Panc1 (cell line): ENCODE measurements at regions not wholly inside any gene's neighbourhood (a gene's known extent, or its start where the extent isn't known, plus 50 kb on each side); places are given as distances from the start of the nearest gene placed in this dataset.

Source experiments
- ATAC-seq: fragments of 200-7000 bp; cut with Tn5 transposase; 2 replicates; pipeline ENCODE4 v1.9.1; 2020; ENCODE audit warnings: mild to moderate bottlenecking, moderate library complexity
- BruUV-seq: library from RNA; stranded (reverse); fragments of 400-500 nt; replicated peaks from 2 replicates; lab custom pipeline; 2021; lab: Mats Ljungman, UMichigan
- CTCF ChIA-PET: fragments of 300-600 bp; sonication (Branson Sonifier 250); formaldehyde crosslinking; loops from one replicate; lab custom pipeline; 2022; ENCODE audit warnings: antibody characterized with exemption; lab: Charles Lee
- POLR2A ChIA-PET: fragments of 300-600 bp; sonication (Branson Sonifier 250); formaldehyde crosslinking; loops from one replicate; lab custom pipeline; 2022; ENCODE audit warnings: antibody characterized with exemption; lab: Charles Lee
- DNase-seq: peaks from one replicate; pipeline ENCODE4 v3.0.0-alpha.2; 2010; ENCODE audit warnings: low read depth, low spot score
- H3K27ac ChIP-seq: 2 replicates; pipeline ENCODE4 v1.5.1; 2011; ENCODE audit warnings: mild to moderate bottlenecking, low read length, inconsistent platforms
- H3K27me3 ChIP-seq: fragments of 200-500 bp; sonication (Bioruptor generic); 2 replicates; pipeline ENCODE4 v1.6.0; 2014; ENCODE audit warnings: low read length, inconsistent platforms; ENCODE audit not compliant: control insufficient read depth, insufficient read depth
- H3K36me3 ChIP-seq: fragments of 200-500 bp; sonication (Bioruptor generic); 2 replicates; pipeline ENCODE4 v1.5.1; 2014; ENCODE audit warnings: inconsistent platforms, mild to moderate bottlenecking, low read length, moderate library complexity; ENCODE audit not compliant: control insufficient read depth, insufficient read depth
- H3K4me1 ChIP-seq: 2 replicates; pipeline ENCODE4 v1.5.1; 2011; ENCODE audit warnings: inconsistent platforms, mild to moderate bottlenecking, low read length, moderate library complexity; ENCODE audit not compliant: control insufficient read depth, insufficient read depth
- H3K4me3 ChIP-seq, 2 experiments: 2 replicates each; pipeline ENCODE4 v1.5.1; 2011 to 2012; ENCODE audit warnings: low read depth in 2 of 2, low read length in 2 of 2, mild to moderate bottlenecking in 2 of 2, inconsistent platforms in 1 of 2, moderate library complexity in 1 of 2
- H3K9me3 ChIP-seq: fragments of 200-500 bp; sonication (Bioruptor generic); 2 replicates; pipeline ENCODE4 v1.5.1; 2014; ENCODE audit warnings: low read depth, mild to moderate bottlenecking, inconsistent platforms, low read length, moderate library complexity; ENCODE audit not compliant: control insufficient read depth, insufficient read depth
- POLR2AphosphoS5 ChIP-seq: IDR thresholded peaks from 2 replicates; pipeline ENCODE4 v1.6.1; 2012; ENCODE audit warnings: mild to moderate bottlenecking, low read depth, low read length, moderate library complexity
- SIN3A ChIP-seq: IDR thresholded peaks from 2 replicates; pipeline ENCODE4 v1.6.1; 2012; ENCODE audit warnings: low read depth, mild to moderate bottlenecking, low read length, moderate library complexity, borderline replicate concordance; ENCODE audit not compliant: insufficient read depth
- TCF7L2 ChIP-seq: IDR thresholded peaks from 2 replicates; pipeline ENCODE4 v1.6.1; 2011; ENCODE audit warnings: mild to moderate bottlenecking, low read depth, low read length, inconsistent platforms
- in situ Hi-C: cut with HindIII; loops from 2 replicates; pipeline ENCODE4 v1.10.0; 2016; ENCODE audit warnings: low sequenced_read_pairs, low pct_unique_long_range_greater_than_20kb
- intact Hi-C: fragments of 100-400 bp; cut with micrococcal nuclease; formaldehyde crosslinking; loops from one replicate; pipeline ENCODE4 v1.10.0; 2022; ENCODE audit not compliant: unreplicated experiment
- TF ChIP-seq, protein P1 (sequence below): fragments of 450-650 bp; IDR thresholded peaks from 2 replicates; pipeline ENCODE4 v1.5.1; 2017; ENCODE audit warnings: mild to moderate bottlenecking
- TF ChIP-seq, protein P2 (sequence below), 2 experiments: IDR thresholded peaks; 2 replicates each; pipeline ENCODE4 v1.6.1; 2011 to 2012; ENCODE audit warnings: low read depth in 2 of 2, control low read depth in 1 of 2, low read length in 1 of 2, mild to moderate bottlenecking in 1 of 2, moderate library complexity in 1 of 2; ENCODE audit not compliant: insufficient read depth in 1 of 2

DNA sequence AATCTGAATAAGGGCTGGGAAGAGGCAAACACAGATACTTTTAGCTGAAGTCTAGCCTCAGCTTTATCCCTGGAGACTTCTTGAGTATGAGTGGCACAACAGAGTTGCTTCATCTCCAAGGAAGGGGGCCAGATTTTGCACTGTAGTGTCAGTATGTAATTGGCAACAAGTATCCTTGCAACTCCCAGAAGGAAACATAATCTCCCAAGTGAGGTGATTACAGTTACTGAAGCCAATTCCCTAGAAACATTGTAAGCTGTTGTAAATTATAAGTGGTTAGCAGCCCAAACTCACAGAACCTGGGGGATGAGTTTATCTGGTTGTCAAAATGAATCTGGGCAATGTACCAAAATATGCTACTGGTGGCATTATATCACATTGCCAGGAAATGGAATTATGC is 2065.7 kb upstream of the PCDH20 start:
- POLR2A ChIA-PET, result no interaction called here
- no peaks in the 10 kb centered on the region for H3K4me1 ChIP-seq
- H3K36me3 ChIP-seq, result no peaks in the 10 kb centered on the region
- BruUV-seq, result no TSS peak
- TF ChIP-seq, protein P1, sequence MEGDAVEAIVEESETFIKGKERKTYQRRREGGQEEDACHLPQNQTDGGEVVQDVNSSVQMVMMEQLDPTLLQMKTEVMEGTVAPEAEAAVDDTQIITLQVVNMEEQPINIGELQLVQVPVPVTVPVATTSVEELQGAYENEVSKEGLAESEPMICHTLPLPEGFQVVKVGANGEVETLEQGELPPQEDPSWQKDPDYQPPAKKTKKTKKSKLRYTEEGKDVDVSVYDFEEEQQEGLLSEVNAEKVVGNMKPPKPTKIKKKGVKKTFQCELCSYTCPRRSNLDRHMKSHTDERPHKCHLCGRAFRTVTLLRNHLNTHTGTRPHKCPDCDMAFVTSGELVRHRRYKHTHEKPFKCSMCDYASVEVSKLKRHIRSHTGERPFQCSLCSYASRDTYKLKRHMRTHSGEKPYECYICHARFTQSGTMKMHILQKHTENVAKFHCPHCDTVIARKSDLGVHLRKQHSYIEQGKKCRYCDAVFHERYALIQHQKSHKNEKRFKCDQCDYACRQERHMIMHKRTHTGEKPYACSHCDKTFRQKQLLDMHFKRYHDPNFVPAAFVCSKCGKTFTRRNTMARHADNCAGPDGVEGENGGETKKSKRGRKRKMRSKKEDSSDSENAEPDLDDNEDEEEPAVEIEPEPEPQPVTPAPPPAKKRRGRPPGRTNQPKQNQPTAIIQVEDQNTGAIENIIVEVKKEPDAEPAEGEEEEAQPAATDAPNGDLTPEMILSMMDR, result no peak
- TF ChIP-seq, protein P2, sequence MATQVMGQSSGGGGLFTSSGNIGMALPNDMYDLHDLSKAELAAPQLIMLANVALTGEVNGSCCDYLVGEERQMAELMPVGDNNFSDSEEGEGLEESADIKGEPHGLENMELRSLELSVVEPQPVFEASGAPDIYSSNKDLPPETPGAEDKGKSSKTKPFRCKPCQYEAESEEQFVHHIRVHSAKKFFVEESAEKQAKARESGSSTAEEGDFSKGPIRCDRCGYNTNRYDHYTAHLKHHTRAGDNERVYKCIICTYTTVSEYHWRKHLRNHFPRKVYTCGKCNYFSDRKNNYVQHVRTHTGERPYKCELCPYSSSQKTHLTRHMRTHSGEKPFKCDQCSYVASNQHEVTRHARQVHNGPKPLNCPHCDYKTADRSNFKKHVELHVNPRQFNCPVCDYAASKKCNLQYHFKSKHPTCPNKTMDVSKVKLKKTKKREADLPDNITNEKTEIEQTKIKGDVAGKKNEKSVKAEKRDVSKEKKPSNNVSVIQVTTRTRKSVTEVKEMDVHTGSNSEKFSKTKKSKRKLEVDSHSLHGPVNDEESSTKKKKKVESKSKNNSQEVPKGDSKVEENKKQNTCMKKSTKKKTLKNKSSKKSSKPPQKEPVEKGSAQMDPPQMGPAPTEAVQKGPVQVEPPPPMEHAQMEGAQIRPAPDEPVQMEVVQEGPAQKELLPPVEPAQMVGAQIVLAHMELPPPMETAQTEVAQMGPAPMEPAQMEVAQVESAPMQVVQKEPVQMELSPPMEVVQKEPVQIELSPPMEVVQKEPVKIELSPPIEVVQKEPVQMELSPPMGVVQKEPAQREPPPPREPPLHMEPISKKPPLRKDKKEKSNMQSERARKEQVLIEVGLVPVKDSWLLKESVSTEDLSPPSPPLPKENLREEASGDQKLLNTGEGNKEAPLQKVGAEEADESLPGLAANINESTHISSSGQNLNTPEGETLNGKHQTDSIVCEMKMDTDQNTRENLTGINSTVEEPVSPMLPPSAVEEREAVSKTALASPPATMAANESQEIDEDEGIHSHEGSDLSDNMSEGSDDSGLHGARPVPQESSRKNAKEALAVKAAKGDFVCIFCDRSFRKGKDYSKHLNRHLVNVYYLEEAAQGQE (IDR thresholded peaks at IDR 0.05; ENCODE audit: insufficient read depth in 1 of 2, low read depth in 2 of 2, low read length in 1 of 2), result no peak
- TF ChIP-seq POLR2AphosphoS5 (no peak), SIN3A (no peak), TCF7L2 (no peak)
- no peak overlapping the region for H3K4me3 ChIP-seq
- DNase-seq, result no peak
- H3K27ac ChIP-seq, result no peak overlapping the region
- in situ Hi-C loops, result no loop called here
- no peak for ATAC-seq
- H3K9me3 ChIP-seq, result no peaks in the 10 kb centered on the region
- no peaks in the 10 kb centered on the region for H3K27me3 ChIP-seq
- intact Hi-C loops, result no loop called here
- CTCF ChIA-PET, result no interaction called here

DNA sequence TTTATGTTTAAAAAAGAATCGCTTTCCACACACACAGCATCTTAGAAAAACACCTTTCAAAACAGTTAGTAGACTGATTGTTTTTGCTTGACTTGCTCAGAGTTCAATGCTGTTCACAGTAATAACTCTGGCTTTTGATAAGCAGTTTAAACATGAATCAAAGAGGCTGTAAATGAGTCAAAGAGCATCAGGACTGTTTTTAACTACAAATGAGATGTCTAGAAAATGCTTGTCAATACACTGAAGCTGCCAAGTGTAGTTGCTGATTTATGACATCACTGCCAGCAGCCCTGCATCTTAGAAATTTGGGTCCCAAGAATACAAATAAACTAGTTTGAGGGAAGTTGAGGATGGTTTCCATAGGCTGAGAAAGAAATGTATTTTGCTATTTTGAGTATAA is 2057.1 kb upstream of the PCDH20 start:
- intact Hi-C loops, result no loop called here
- no TSS peak for BruUV-seq
- in situ Hi-C loops, result no loop called here
- ChIA-PET CTCF (no interaction called here), POLR2A (no interaction called here)
- Histone ChIP-seq H3K9me3 (no peaks in the 10 kb centered on the region; the same call in 1 of the 2 replicates), H3K4me1 (no peaks in the 10 kb centered on the region), H3K36me3 (no peaks in the 10 kb centered on the region), H3K27ac (no peak overlapping the region), H3K27me3 (no peaks in the 10 kb centered on the region), H3K4me3 (no peak overlapping the region)
- TF ChIP-seq SIN3A (no peak), POLR2AphosphoS5 (no peak)
- ATAC-seq (no peak), DNase-seq (no peak)

DNA sequence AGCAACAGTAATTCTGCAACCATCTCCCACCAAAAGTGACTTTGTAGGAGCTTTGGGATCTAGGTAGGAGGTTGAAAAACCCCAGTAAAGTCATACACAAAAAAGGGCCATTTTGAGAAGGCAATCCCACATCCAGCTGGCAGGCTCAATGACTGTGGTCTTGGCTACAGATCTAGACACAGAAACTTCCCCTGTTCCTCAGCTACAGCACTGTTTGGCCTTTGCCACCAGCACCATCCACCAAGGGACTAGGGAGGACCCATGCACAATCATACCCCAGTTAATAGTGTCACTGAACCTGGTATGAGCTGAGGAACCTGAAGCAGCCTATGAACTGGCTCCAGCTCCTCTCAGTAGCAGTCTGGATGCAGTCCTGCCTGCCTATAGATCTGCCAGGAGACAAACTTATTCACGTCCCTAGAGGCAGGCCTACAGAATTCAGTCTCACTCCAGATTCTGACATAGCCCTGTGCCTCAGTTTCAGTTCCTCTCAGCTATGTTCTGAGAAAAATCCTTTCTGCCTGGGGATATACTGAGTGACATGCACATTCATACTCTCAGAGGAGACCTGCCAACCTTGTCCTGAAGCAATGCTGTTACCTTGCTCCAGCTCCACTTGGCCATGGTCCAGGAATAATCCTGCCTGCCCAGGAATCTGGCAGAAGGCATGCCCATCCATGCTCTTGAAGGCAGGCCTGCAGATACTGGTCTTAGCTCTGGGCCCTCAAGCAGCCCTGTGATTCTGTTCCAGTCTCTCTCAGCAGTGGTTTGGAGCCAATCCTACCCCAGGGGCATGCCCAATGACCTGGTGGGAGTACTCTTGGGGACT is 2048.3 kb upstream of the PCDH20 start:
- TF ChIP-seq TCF7L2, result no peak
- TF ChIP-seq SIN3A, result no peak
- TF ChIP-seq POLR2AphosphoS5, result no peak
- TF ChIP-seq, protein P2 (IDR thresholded peaks at IDR 0.05; ENCODE audit: insufficient read depth in 1 of 2, low read depth in 2 of 2, low read length in 1 of 2), result no peak
- TF ChIP-seq, protein P1, result no peak
- intact Hi-C loops, result no loop called here
- ATAC-seq, result no peak
- no peak for DNase-seq
- in situ Hi-C loops, result no loop called here
- Histone ChIP-seq H3K27ac (no peak overlapping the region), H3K4me1 (no peaks in the 10 kb centered on the region), H3K36me3 (no peaks in the 10 kb centered on the region), H3K27me3 (no peaks in the 10 kb centered on the region), H3K9me3 (no peaks in the 10 kb centered on the region), H3K4me3 (no peak overlapping the region)
- ChIA-PET POLR2A (no interaction called here), CTCF (no interaction called here)
- no TSS peak for BruUV-seq
